A549 (cell line): ENCODE measurements at regions not wholly inside any gene's neighbourhood (a gene's known extent, or its start where the extent isn't known, plus 50 kb on each side); places are given as distances from the start of the nearest gene placed in this dataset.

Experiments
- ATAC-seq, 2 experiments: fragments of 200-7000 bp in 1 of 2; fragments of >200 bp in 1 of 2; cut with Nextera tagmentation in 1 of 2; cut with Tn5 transposase in 1 of 2; 3 replicates each; pipeline versions ENCODE4 v1.8.0 to v1.9.1; 2018 to 2020; ENCODE audit warnings: mild to moderate bottlenecking in 1 of 2, moderate library complexity in 1 of 2
- CTCF ChIA-PET: fragments of 300-600 bp; sonication (Branson Sonifier 250); formaldehyde crosslinking; extraction: SDS; loops from one replicate; lab custom pipeline; 2021; ENCODE audit warnings: antibody characterized with exemption, inconsistent platforms; lab: Yijun Ruan, JAX
- POLR2A ChIA-PET: fragments of 350-600 bp; formaldehyde crosslinking; extraction: SDS; loops from one replicate; lab custom pipeline; 2021; ENCODE audit warnings: antibody characterized with exemption, inconsistent platforms; lab: Yijun Ruan, JAX
- DNase-seq, 2 experiments: peaks; one replicate each; pipeline versions ENCODE4 v3.0.0 to v3.0.0-alpha.2; 2011 to 2016; ENCODE audit warnings: low read depth in 1 of 2, low spot score in 1 of 2
- FAIRE-seq: peaks from 2 replicates; lab custom pipeline; 2011; peaks lifted over from hg19 to GRCh38; lab: Jason Lieb, UNC
- H3K27ac ChIP-seq, 2 experiments: fragments of >200 bp; sonication (Bioruptor Twin); formaldehyde crosslinking; 3 replicates each; pipeline ENCODE4 v1.5.1; 2016 to 2017
- H3K4me1 ChIP-seq: fragments of >200 bp; sonication (Bioruptor Twin); formaldehyde crosslinking; 3 replicates; pipeline ENCODE4 v1.6.1; 2016
- H3K4me2 ChIP-seq: fragments of >200 bp; sonication (Bioruptor Twin); formaldehyde crosslinking; 3 replicates; pipeline ENCODE4 v1.6.1; 2016
- H3K4me3 ChIP-seq: fragments of >200 bp; sonication (Bioruptor Twin); formaldehyde crosslinking; 3 replicates; pipeline ENCODE4 v1.5.1; 2016
- H3K9me3 ChIP-seq: fragments of >200 bp; sonication (Bioruptor Twin); formaldehyde crosslinking; 3 replicates; pipeline ENCODE4 v1.6.1; 2016
- ATOH8 ChIP-seq: fragments of 250-450 bp; sonication (Bioruptor Pico); IDR thresholded peaks from 2 replicates; pipeline ENCODE4 v1.5.0; 2020; ENCODE audit warnings: low read depth, mild to moderate bottlenecking, moderate library complexity
- CBX8 ChIP-seq: fragments of 200-600 bp; sonication (generic); IDR thresholded peaks from 2 replicates; pipeline ENCODE4 v1.6.1; 2016
- CEBPB ChIP-seq, 2 experiments: fragments of >200 bp in 1 of 2; sonication (Bioruptor Twin) in 1 of 2; formaldehyde crosslinking in 1 of 2; IDR thresholded peaks; 2 replicates each; pipeline ENCODE4 v1.6.1; 2012 to 2016
- EHMT2 ChIP-seq: fragments of 200-600 bp; sonication (generic); IDR thresholded peaks from 2 replicates; pipeline ENCODE4 v1.6.1; 2016; ENCODE audit warnings: antibody characterized with exemption, low read depth, mild to moderate bottlenecking, moderate library complexity
- EP300 ChIP-seq, 2 experiments: fragments of >200 bp; sonication (Bioruptor Twin); formaldehyde crosslinking; IDR thresholded peaks; 2 replicates in 1 of 2; 3 replicates in 1 of 2; pipeline ENCODE4 v1.6.1; 2016 to 2017
- ESRRA ChIP-seq: fragments of 150-350 bp; IDR thresholded peaks from 2 replicates; pipeline ENCODE4 v1.6.1; 2014; ENCODE audit warnings: mild to moderate bottlenecking, low read length, borderline replicate concordance
- FOSL2 ChIP-seq, 2 experiments: fragments of 450-650 bp in 1 of 2; fragments of >200 bp in 1 of 2; sonication (Bioruptor Twin) in 1 of 2; formaldehyde crosslinking; IDR thresholded peaks; 2 replicates each; pipeline versions ENCODE4 v1.5.0 to v1.6.1; 2016 to 2020; ENCODE audit warnings: mild to moderate bottlenecking in 1 of 2, moderate library complexity in 1 of 2
- HDAC2 ChIP-seq: fragments of 200-600 bp; sonication (generic); IDR thresholded peaks from 2 replicates; pipeline ENCODE4 v1.6.1; 2016
- HMGXB4 ChIP-seq: fragments of 250-450 bp; sonication (Bioruptor Pico); IDR thresholded peaks from 2 replicates; pipeline ENCODE4 v1.5.0; 2021; ENCODE audit warnings: mild to moderate bottlenecking, moderate library complexity, borderline replicate concordance
- KDM1A ChIP-seq: fragments of 200-600 bp; sonication (generic); IDR thresholded peaks from 2 replicates; pipeline ENCODE4 v1.6.1; 2016; ENCODE audit warnings: low read depth, mild to moderate bottlenecking
- MAFK ChIP-seq: fragments of 450-650 bp; IDR thresholded peaks from 2 replicates; pipeline ENCODE4 v1.6.1; 2014; ENCODE audit not compliant: partially characterized antibody
- MAX ChIP-seq: IDR thresholded peaks from 2 replicates; pipeline ENCODE4 v1.6.1; 2012
- MAZ ChIP-seq: fragments of 150-350 bp; IDR thresholded peaks from 2 replicates; pipeline ENCODE4 v1.6.1; 2014; ENCODE audit warnings: antibody characterized with exemption, low read depth, low read length, borderline replicate concordance
- MYC ChIP-seq: IDR thresholded peaks from 2 replicates; pipeline ENCODE4 v1.6.1; 2012; ENCODE audit warnings: mild to moderate bottlenecking, inconsistent platforms, low read length, improper control_type of control experiment, borderline replicate concordance
- NFE2L2 ChIP-seq: fragments of 150-350 bp; conservative IDR thresholded peaks from 2 replicates; pipeline ENCODE4 v1.6.1; 2014; ENCODE audit warnings: low read length
- NPAS2 ChIP-seq: fragments of 250-450 bp; sonication (Bioruptor Pico); IDR thresholded peaks from 2 replicates; pipeline ENCODE4 v1.8.0; 2022; ENCODE audit warnings: mild to moderate bottlenecking, moderate library complexity, borderline replicate concordance
- NR3C1 ChIP-seq: fragments of >200 bp; sonication (Bioruptor Twin); formaldehyde crosslinking; IDR thresholded peaks from 3 replicates; pipeline ENCODE4 v1.6.1; 2017
- POLR2AphosphoS2 ChIP-seq: conservative IDR thresholded peaks from 2 replicates; pipeline ENCODE4 v1.6.1; 2012; ENCODE audit warnings: low read length, improper control_type of control experiment, inconsistent platforms
- RNF2 ChIP-seq: fragments of 200-600 bp; sonication (generic); IDR thresholded peaks from 2 replicates; pipeline ENCODE4 v1.6.1; 2016; ENCODE audit warnings: low read depth, mild to moderate bottlenecking, antibody characterized with exemption, moderate library complexity, borderline replicate concordance
- SMC3 ChIP-seq: fragments of >200 bp; sonication (Bioruptor Twin); formaldehyde crosslinking; IDR thresholded peaks from 3 replicates; pipeline ENCODE4 v1.6.1; 2018; ENCODE audit warnings: inconsistent platforms
- TP53 ChIP-seq: fragments of 250-450 bp; sonication (Bioruptor Pico); IDR thresholded peaks from 2 replicates; pipeline ENCODE4 v1.5.0; 2021; ENCODE audit warnings: mild to moderate bottlenecking, moderate library complexity
- USF2 ChIP-seq: fragments of 450-650 bp; IDR thresholded peaks from 2 replicates; pipeline ENCODE4 v1.6.1; 2014; ENCODE audit warnings: antibody characterized with exemption
- ZC3H11A ChIP-seq: fragments of 450-650 bp; IDR thresholded peaks from 2 replicates; pipeline ENCODE4 v1.6.1; 2014; ENCODE audit warnings: antibody characterized with exemption, mild to moderate bottlenecking
- WGBS: methylation state at CpG from one replicate; pipeline ENCODE4 v1.1.6; 2017; ENCODE audit errors: missing lambda C conversion rate; 5-methylcytosine and 5-hydroxymethylcytosine counted together
- TF ChIP-seq, protein P1 (sequence below): fragments of >200 bp; sonication (Bioruptor Twin); formaldehyde crosslinking; IDR thresholded peaks from 2 replicates; pipeline ENCODE4 v1.6.1; 2016
- TF ChIP-seq, protein P2 (sequence below): IDR thresholded peaks from 2 replicates; pipeline ENCODE4 v1.6.1; 2012; ENCODE audit warnings: low read depth, borderline replicate concordance
- TF ChIP-seq, protein P3 (sequence below): IDR thresholded peaks from 2 replicates; pipeline ENCODE4 v1.6.1; 2012

DNA sequence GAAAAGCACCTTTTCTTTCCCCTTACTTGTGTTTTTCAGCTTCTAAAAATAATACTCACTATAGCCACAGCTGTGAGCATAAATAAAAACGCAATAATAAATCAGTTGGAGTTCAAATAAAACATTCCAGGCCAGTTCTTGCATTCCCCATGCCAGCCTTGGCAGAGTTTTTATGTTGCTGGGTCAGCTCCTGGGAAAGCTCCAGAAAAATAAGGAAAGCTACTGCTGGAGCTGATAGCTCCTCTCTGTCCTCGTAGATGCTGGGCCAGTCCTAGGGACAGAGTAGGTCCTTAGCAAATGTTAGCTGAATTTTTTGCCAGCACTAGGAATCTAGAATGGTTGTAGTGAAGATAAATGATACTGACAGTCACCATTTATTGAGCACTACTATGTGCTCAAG lies 389.0 kb upstream of the SYNCRIP start:
- 0% methylated on average over 2 of the region's 2 CpGs for WGBS
- POLR2A ChIA-PET: no interaction called here
- CTCF ChIA-PET: interaction anchor here (0.6 kb wide), 1 partner anchor 1605 kb away, joined by 4 read pairs; no protein-coding TSS in a partner anchor

DNA sequence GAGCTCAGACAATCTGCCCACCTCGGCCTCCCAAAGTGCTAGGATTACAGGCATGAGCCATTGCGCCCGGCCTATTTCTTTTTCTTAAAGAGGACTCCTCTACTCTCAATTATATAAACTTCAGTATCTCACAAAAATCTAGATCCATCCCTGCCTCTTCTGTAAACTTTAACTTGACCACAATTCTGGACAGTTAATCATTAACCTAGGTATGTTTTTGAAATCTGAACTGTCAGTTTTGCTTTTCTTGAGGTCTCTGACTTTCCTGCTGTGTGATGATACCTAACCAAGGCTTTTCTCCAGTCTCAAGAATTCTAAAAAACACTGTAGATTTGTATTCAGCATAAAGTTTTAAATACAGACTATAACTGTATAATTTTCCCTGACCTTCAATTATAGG lies 388.2 kb upstream of the SYNCRIP start:
- TF ChIP-seq, protein P1, sequence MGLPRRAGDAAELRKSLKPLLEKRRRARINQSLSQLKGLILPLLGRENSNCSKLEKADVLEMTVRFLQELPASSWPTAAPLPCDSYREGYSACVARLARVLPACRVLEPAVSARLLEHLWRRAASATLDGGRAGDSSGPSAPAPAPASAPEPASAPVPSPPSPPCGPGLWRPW: no peak
- TF ChIP-seq SMC3: no peak
- no peak for TF ChIP-seq MAFK
- TF ChIP-seq ESRRA: no peak
- no peak for TF ChIP-seq ATOH8
- no peak for TF ChIP-seq NR3C1
- FAIRE-seq: no peak

More for the DNA sequence above, 389.0 kb upstream of the SYNCRIP start:
- no peaks in the 10 kb centered on the region for H3K9me3 ChIP-seq
- DNase-seq (no peak), ATAC-seq (no peak), FAIRE-seq (no peak)
- H3K4me2 ChIP-seq: no peak overlapping the region
- H3K4me3 ChIP-seq: no peak overlapping the region
- no peak overlapping the region for H3K27ac ChIP-seq
- TF ChIP-seq CEBPB (IDR thresholded peaks at IDR 0.05): no peak
- no peak for TF ChIP-seq TP53 (CRISPR knock-in tag)
- TF ChIP-seq USF2: no peak
- no peak for TF ChIP-seq MAZ
- TF ChIP-seq MAX: no peak
- TF ChIP-seq, protein P2, sequence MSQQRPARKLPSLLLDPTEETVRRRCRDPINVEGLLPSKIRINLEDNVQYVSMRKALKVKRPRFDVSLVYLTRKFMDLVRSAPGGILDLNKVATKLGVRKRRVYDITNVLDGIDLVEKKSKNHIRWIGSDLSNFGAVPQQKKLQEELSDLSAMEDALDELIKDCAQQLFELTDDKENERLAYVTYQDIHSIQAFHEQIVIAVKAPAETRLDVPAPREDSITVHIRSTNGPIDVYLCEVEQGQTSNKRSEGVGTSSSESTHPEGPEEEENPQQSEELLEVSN: no peak
- TF ChIP-seq CBX8: no peak
- no peak for TF ChIP-seq HDAC2
- TF ChIP-seq EHMT2: no peak
- no peak for TF ChIP-seq NPAS2 (CRISPR knock-in tag)
- no peak for TF ChIP-seq NFE2L2
- no peak for TF ChIP-seq ZC3H11A
- TF ChIP-seq FOSL2 (IDR thresholded peaks at IDR 0.05): no peak
- no peak for TF ChIP-seq FOSL2 (CRISPR knock-in tag; IDR thresholded peaks at IDR 0.05)
- TF ChIP-seq RNF2: no peak
- TF ChIP-seq HMGXB4 (CRISPR knock-in tag): no peak
- TF ChIP-seq, protein P3, sequence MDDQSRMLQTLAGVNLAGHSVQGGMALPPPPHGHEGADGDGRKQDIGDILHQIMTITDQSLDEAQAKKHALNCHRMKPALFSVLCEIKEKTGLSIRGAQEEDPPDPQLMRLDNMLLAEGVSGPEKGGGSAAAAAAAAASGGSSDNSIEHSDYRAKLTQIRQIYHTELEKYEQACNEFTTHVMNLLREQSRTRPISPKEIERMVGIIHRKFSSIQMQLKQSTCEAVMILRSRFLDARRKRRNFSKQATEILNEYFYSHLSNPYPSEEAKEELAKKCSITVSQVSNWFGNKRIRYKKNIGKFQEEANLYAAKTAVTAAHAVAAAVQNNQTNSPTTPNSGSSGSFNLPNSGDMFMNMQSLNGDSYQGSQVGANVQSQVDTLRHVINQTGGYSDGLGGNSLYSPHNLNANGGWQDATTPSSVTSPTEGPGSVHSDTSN: no peak
- TF ChIP-seq POLR2AphosphoS2: no peak
- TF ChIP-seq KDM1A: no peak
- no peak for TF ChIP-seq EP300 (IDR thresholded peaks at IDR 0.05)
- no peak for TF ChIP-seq MYC
- H3K4me1 ChIP-seq: no peaks in the 10 kb centered on the region

More for the DNA sequence above, 388.2 kb upstream of the SYNCRIP start:
- H3K4me3 ChIP-seq: no peak overlapping the region
- ChIA-PET CTCF (no interaction called here), POLR2A (no interaction called here)
- no peak overlapping the region for H3K27ac ChIP-seq
- H3K9me3 ChIP-seq: no peaks in the 10 kb centered on the region
- 54% methylated on average over 3 of the region's 3 CpGs for WGBS
- no peaks in the 10 kb centered on the region for H3K4me1 ChIP-seq
- no peak overlapping the region for H3K4me2 ChIP-seq
- no peak for DNase-seq
- ATAC-seq: no peak
